Body of pancreas (tissue), 4 donors: ENCODE measurements at regions not wholly inside any gene's neighbourhood (a gene's known extent, or its start where the extent isn't known, plus 50 kb on each side); places are given as distances from the start of the nearest gene placed in this dataset.

Experiments used
- POLR2A ChIP-seq, 3 donors: fragments of 450-650 bp; IDR thresholded peaks; one replicate each; pipeline ENCODE4 v1.6.1; 2016; ENCODE audit warnings: antibody characterized with exemption in 3 of 3, mild to moderate bottlenecking in 2 of 3
- TF ChIP-seq, protein P1 (sequence below), 7 experiments: fragments of 450-650 bp in 4 of 7; fragments of 200-600 bp in 3 of 7; sonication (generic) in 3 of 7; IDR thresholded peaks; one replicate each; pipeline ENCODE4 v1.5.1; 2016 to 2019; ENCODE audit warnings: antibody characterized with exemption in 7 of 7

DNA sequence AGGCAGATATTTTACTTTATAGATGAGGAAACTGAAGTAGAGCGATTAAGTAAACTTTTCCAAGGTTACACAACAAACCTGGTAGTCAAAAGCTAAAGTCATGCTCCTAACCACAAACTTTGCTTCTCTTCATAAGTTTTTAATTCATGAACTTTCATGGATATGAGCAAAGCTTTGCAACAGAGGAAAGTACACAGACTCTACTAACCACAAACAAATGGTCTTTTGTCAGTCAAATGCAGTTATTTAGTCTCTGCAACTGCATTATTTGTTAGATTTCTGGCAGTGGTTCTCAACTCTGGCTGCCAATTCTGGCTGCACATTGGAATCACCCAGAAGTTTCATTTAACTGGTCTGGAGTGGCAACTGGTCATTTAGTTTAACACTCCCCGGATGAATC lies 140.6 kb upstream of the TMEM168 start:
- TF ChIP-seq, protein P1, sequence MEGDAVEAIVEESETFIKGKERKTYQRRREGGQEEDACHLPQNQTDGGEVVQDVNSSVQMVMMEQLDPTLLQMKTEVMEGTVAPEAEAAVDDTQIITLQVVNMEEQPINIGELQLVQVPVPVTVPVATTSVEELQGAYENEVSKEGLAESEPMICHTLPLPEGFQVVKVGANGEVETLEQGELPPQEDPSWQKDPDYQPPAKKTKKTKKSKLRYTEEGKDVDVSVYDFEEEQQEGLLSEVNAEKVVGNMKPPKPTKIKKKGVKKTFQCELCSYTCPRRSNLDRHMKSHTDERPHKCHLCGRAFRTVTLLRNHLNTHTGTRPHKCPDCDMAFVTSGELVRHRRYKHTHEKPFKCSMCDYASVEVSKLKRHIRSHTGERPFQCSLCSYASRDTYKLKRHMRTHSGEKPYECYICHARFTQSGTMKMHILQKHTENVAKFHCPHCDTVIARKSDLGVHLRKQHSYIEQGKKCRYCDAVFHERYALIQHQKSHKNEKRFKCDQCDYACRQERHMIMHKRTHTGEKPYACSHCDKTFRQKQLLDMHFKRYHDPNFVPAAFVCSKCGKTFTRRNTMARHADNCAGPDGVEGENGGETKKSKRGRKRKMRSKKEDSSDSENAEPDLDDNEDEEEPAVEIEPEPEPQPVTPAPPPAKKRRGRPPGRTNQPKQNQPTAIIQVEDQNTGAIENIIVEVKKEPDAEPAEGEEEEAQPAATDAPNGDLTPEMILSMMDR (IDR thresholded peaks at IDR 0.05): no peak
- TF ChIP-seq POLR2A (IDR thresholded peaks at IDR 0.05): no peak
